AG04450 (cell line): ENCODE measurements at regions not wholly inside any gene's neighbourhood (a gene's known extent, or its start where the extent isn't known, plus 50 kb on each side); places are given as distances from the start of the nearest gene placed in this dataset.

ENCODE experiments used
- CTCF ChIA-PET: fragments of 300-600, 350-600 bp; formaldehyde crosslinking; extraction: SDS; loops from one replicate; lab custom pipeline; 2022; ENCODE audit warnings: antibody characterized with exemption, inconsistent platforms; lab: Charles Lee
- POLR2A ChIA-PET: fragments of 350-600 bp; formaldehyde crosslinking; extraction: SDS; loops from one replicate; lab custom pipeline; 2021; ENCODE audit warnings: antibody characterized with exemption, inconsistent platforms; lab: Yijun Ruan, JAX
- DNase-seq: peaks from one replicate; pipeline ENCODE4 v3.0.0-alpha.2; 2011; ENCODE audit warnings: low read depth, low spot score
- H3K27ac ChIP-seq: one replicate; pipeline ENCODE4 v1.5.1; 2012; ENCODE audit warnings: low read depth, low read length, control low read depth
- H3K27me3 ChIP-seq: one replicate; pipeline ENCODE4 v1.6.0; 2012; ENCODE audit warnings: low read length; ENCODE audit not compliant: control insufficient read depth, insufficient read depth
- H3K4me3 ChIP-seq: 2 replicates; pipeline ENCODE4 v1.5.1; 2011; ENCODE audit warnings: mild to moderate bottlenecking, low read depth, low read length, control low read depth
- H3K9me3 ChIP-seq: 2 replicates; pipeline ENCODE4 v1.5.1; 2012; ENCODE audit warnings: low read length; ENCODE audit not compliant: control insufficient read depth, insufficient read depth
- TF ChIP-seq, protein P1 (sequence below): IDR thresholded peaks from 2 replicates; pipeline ENCODE4 v1.5.1; 2011; ENCODE audit warnings: low read depth, low read length, control low read depth, inconsistent platforms

DNA sequence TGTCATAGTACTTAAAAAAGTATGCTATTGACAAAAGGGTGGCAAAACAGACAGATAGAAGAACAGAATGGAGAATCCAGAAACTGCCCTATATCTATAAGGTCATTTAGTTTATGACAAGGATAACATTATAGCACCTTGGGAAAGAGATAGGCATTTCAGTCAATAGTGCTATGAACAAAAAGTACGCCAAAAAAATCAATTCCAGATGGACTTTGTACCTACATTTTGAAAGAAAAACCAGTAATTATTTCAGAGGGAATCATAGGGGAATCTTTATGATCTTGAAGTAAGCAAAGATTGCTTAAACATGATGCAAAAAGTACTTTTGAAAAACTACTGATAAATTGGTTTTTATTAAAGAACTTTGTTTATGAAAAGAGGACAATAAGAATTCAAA lies 59.9 kb upstream of the SETBP1 start:
- DNase-seq: no peak
- CTCF ChIA-PET: no interaction called here
- H3K27me3 ChIP-seq: no peaks in the 10 kb centered on the region
- TF ChIP-seq, protein P1, sequence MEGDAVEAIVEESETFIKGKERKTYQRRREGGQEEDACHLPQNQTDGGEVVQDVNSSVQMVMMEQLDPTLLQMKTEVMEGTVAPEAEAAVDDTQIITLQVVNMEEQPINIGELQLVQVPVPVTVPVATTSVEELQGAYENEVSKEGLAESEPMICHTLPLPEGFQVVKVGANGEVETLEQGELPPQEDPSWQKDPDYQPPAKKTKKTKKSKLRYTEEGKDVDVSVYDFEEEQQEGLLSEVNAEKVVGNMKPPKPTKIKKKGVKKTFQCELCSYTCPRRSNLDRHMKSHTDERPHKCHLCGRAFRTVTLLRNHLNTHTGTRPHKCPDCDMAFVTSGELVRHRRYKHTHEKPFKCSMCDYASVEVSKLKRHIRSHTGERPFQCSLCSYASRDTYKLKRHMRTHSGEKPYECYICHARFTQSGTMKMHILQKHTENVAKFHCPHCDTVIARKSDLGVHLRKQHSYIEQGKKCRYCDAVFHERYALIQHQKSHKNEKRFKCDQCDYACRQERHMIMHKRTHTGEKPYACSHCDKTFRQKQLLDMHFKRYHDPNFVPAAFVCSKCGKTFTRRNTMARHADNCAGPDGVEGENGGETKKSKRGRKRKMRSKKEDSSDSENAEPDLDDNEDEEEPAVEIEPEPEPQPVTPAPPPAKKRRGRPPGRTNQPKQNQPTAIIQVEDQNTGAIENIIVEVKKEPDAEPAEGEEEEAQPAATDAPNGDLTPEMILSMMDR: no peak
- no peak overlapping the region for H3K27ac ChIP-seq
- no peak overlapping the region for H3K4me3 ChIP-seq
- POLR2A ChIA-PET: no interaction called here
- no peaks in the 10 kb centered on the region for H3K9me3 ChIP-seq

DNA sequence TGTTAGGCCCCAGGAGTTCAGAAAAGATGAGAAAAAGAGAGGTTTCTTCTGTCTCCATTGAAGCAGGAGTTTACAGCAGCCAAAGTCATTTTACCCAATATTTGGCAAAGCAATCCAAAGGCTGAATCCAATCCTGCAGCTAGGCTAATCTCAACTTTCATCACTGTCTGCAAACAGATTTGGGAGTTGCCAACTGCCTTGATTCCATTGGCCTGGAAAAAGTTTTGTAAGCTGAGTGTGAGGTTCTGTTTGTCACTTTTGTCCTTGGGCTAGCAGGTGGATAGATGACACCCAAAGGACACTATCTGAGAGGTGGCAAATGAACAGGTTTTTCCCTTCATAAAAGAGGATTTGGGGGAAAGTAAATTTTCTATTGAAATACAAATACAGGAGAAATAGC lies 56.6 kb upstream of the SETBP1 start:
- ChIA-PET POLR2A (no interaction called here), CTCF (no interaction called here)
- Histone ChIP-seq H3K9me3 (no peaks in the 10 kb centered on the region), H3K27ac (no peak overlapping the region), H3K27me3 (no peaks in the 10 kb centered on the region), H3K4me3 (no peak overlapping the region)
- TF ChIP-seq, protein P1: no peak
- DNase-seq: no peak

GRCh38 chr18:44625386-44625785 lies 55.3 kb upstream of the SETBP1 start:
- Histone ChIP-seq H3K9me3 (no peaks in the 10 kb centered on the region), H3K4me3 (no peak overlapping the region), H3K27me3 (no peaks in the 10 kb centered on the region), H3K27ac (no peak overlapping the region)
- CTCF ChIA-PET: no interaction called here
- TF ChIP-seq, protein P1: no peak
- POLR2A ChIA-PET: no interaction called here
- DNase-seq: no peak

- no peaks in the 10 kb centered on the region for H3K9me3 ChIP-seq
- H3K4me3 ChIP-seq: no peak overlapping the region
- CTCF ChIA-PET: no interaction called here
- no peak overlapping the region for H3K27ac ChIP-seq
- TF ChIP-seq, protein P1: no peak
- POLR2A ChIA-PET: no interaction called here
- no peaks in the 10 kb centered on the region for H3K27me3 ChIP-seq
- DNase-seq: no peak
Measured at GRCh38 chr18:44626236-44626635, 54.5 kb upstream of the SETBP1 start.

DNA sequence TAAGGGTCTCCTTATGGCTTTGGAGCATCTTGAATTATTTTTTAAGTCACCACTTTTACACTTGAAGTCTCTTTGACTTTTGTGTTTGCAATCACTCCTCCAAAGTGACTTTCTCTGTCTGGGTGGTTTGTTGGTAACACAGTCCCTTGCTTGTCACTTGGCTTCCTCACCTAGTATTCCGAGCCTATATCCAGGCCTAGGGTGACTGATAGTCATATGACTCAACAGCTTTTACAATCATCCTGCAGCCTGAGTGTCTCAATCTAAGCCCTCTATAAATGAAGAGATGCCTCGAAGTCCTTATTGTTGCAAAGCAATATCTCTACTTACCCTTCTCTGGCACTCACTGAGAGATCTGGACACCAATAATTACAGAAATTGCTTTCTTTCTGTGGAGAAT lies 53.9 kb upstream of the SETBP1 start:
- Histone ChIP-seq H3K27ac (no peak overlapping the region), H3K9me3 (no peaks in the 10 kb centered on the region), H3K4me3 (no peak overlapping the region), H3K27me3 (no peaks in the 10 kb centered on the region)
- TF ChIP-seq, protein P1: no peak
- no peak for DNase-seq
- ChIA-PET POLR2A (no interaction called here), CTCF (no interaction called here)
